Lower leg skin (tissue), 3 donors: ENCODE measurements at regions not wholly inside any gene's neighbourhood (a gene's known extent, or its start where the extent isn't known, plus 50 kb on each side); places are given as distances from the start of the nearest gene placed in this dataset.

Experiments
- CTCF ChIP-seq, 3 donors: fragments of 450-650 bp; IDR thresholded peaks; one replicate each; pipeline ENCODE4 v1.5.1; 2016; ENCODE audit warnings: antibody characterized with exemption in 3 of 3, mild to moderate bottlenecking in 3 of 3, moderate library complexity in 2 of 3
- POLR2A ChIP-seq, 2 donors: fragments of 450-650 bp; IDR thresholded peaks; one replicate each; pipeline ENCODE4 v1.6.1; 2016 to 2017; ENCODE audit warnings: antibody characterized with exemption in 2 of 2, mild to moderate bottlenecking in 1 of 2, moderate library complexity in 1 of 2

- no peak for TF ChIP-seq CTCF (IDR thresholded peaks at IDR 0.05)
- no peak for TF ChIP-seq POLR2A (IDR thresholded peaks at IDR 0.05)
These were observed 1100.3 kb downstream of the BCL11B start for GRCh38 chr14:98171654-98172053.
